ENCODE measurements at regions not wholly inside any gene's neighbourhood (a gene's known extent, or its start where the extent isn't known, plus 50 kb on each side); places are given as distances from the start of the nearest gene placed in this dataset.

DNA sequence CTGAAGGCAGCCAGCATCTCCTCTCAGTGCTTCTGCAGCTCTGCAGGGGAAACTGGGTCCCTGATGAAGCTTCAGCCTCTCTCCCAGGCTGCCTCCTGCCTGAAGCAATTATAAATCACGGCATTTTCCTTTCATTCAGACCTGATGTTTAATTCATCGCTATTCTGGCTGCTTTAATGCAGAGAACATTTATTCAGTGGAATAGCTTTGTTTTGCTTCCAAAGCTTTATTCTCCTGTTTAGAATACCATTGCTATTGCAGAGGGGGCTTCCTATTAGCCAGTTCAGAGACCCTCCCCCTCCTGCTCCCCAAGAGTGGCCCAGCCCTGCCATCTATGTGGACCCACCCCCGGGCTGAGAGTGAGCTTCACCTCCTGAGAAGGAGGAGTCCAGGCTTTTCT is 255.6 kb downstream of the LRFN2 start:
- TF ChIP-seq EZH2 (IDR thresholded peaks at IDR 0.05; ENCODE audit: insufficient read depth, low read length) = no peak
- TF ChIP-seq, protein P1, sequence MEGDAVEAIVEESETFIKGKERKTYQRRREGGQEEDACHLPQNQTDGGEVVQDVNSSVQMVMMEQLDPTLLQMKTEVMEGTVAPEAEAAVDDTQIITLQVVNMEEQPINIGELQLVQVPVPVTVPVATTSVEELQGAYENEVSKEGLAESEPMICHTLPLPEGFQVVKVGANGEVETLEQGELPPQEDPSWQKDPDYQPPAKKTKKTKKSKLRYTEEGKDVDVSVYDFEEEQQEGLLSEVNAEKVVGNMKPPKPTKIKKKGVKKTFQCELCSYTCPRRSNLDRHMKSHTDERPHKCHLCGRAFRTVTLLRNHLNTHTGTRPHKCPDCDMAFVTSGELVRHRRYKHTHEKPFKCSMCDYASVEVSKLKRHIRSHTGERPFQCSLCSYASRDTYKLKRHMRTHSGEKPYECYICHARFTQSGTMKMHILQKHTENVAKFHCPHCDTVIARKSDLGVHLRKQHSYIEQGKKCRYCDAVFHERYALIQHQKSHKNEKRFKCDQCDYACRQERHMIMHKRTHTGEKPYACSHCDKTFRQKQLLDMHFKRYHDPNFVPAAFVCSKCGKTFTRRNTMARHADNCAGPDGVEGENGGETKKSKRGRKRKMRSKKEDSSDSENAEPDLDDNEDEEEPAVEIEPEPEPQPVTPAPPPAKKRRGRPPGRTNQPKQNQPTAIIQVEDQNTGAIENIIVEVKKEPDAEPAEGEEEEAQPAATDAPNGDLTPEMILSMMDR (IDR thresholded peaks at IDR 0.05; ENCODE audit: insufficient read depth, low read depth, low read length) = no peak

Measured in astrocyte (in vitro differentiated cells and primary cell).